GM10248 (cell line): ENCODE measurements at regions not wholly inside any gene's neighbourhood (a gene's known extent, or its start where the extent isn't known, plus 50 kb on each side); places are given as distances from the start of the nearest gene placed in this dataset.

Source experiments
- CTCF ChIA-PET: fragments of 300-600 bp; sonication (Branson Sonifier 250); formaldehyde crosslinking; extraction: SDS; loops from one replicate; lab custom pipeline; 2021; ENCODE audit warnings: antibody characterized with exemption; lab: Yijun Ruan, JAX
- POLR2A ChIA-PET: fragments of 350-650 bp; sonication (Branson Sonifier 250); formaldehyde crosslinking; extraction: SDS; loops from one replicate; lab custom pipeline; 2020; ENCODE audit warnings: antibody characterized with exemption; lab: Yijun Ruan, JAX
- DNase-seq: peaks from one replicate; pipeline ENCODE4 v3.0.0; 2012; ENCODE audit errors: extremely low spot score
- TF ChIP-seq, protein P1 (sequence below): IDR thresholded peaks from 2 replicates; pipeline ENCODE4 v1.5.1; 2012; ENCODE audit warnings: mild to moderate bottlenecking, low read depth; ENCODE audit errors: extremely low read depth, missing control alignments, control extremely low read depth

DNA sequence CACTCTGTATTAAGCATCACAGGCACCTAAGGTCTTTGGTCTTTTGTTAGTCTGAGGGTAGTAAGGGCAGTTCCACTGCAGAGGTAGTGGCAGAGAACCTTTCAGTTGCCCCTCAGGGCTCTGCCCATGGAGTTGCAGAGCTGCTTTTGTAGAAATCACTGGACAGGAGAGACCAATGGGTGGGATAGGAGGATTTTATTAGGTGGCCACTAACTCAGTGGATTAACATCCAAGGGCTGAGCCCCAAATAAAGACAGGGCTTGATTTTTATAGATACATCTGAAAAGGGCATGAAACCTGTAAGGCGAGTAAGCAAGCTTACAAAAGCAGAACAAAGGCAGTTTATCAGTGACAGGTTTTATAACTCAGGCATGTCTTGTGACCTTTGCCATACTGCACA lies 1035.4 kb downstream of the SH3BGRL start:
- ChIA-PET CTCF (no interaction called here), POLR2A (no interaction called here)
- DNase-seq = no peak
- TF ChIP-seq, protein P1, sequence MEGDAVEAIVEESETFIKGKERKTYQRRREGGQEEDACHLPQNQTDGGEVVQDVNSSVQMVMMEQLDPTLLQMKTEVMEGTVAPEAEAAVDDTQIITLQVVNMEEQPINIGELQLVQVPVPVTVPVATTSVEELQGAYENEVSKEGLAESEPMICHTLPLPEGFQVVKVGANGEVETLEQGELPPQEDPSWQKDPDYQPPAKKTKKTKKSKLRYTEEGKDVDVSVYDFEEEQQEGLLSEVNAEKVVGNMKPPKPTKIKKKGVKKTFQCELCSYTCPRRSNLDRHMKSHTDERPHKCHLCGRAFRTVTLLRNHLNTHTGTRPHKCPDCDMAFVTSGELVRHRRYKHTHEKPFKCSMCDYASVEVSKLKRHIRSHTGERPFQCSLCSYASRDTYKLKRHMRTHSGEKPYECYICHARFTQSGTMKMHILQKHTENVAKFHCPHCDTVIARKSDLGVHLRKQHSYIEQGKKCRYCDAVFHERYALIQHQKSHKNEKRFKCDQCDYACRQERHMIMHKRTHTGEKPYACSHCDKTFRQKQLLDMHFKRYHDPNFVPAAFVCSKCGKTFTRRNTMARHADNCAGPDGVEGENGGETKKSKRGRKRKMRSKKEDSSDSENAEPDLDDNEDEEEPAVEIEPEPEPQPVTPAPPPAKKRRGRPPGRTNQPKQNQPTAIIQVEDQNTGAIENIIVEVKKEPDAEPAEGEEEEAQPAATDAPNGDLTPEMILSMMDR = no peak
